GM12892 (cell line): ENCODE measurements at regions not wholly inside any gene's neighbourhood (a gene's known extent, or its start where the extent isn't known, plus 50 kb on each side); places are given as distances from the start of the nearest gene placed in this dataset.

Source experiments
- DNase-seq: peaks from one replicate; pipeline ENCODE4 v3.0.0; 2011; ENCODE audit not compliant: insufficient read length
- FAIRE-seq: peaks from 2 replicates; lab custom pipeline; 2011; peaks lifted over from hg19 to GRCh38; lab: Jason Lieb, UNC
- POLR2A ChIP-seq: IDR thresholded peaks from 2 replicates; pipeline ENCODE4 v1.6.1; 2011; ENCODE audit warnings: low read depth, low read length, control low read depth
- POLR2AphosphoS5 ChIP-seq: IDR thresholded peaks from 2 replicates; pipeline ENCODE4 v1.6.1; 2011; ENCODE audit warnings: low read depth, low read length, control low read depth
- TAF1 ChIP-seq: IDR thresholded peaks from 2 replicates; pipeline ENCODE4 v1.6.1; 2011; ENCODE audit warnings: low read depth, mild to moderate bottlenecking, control low read depth, low read length, borderline replicate concordance

DNA sequence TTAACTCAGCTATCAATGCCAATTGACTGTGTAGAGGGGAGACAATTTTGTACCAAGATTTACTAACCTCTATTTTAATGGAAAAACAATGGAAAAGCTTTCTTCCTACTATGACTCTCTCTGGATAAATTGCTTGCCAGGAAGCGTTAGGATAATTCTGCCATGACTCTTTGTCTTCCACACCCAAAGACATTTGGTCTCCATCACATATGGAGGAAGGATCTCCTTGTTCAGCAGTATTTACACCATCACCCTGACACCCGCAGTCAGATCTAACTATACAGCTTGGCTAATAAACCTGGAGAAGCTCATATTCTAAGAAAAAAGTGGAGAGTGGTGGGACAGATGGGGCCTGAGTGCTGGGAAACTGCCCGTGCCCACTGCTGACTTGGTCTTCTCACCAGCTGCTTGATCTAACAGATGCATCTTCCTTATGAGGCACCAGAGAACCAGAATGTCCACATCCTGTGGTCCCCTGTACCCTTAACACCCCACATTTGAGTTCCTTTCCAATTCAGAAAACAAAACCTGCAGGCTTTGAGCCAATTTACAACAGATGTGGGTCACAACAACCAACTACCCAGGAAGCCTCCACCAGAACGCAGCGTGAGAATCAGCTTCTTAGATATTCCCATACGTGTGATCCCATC is 154.0 kb downstream of the DAD1 start:
- FAIRE-seq (no peak), DNase-seq (no peak)
- TF ChIP-seq TAF1 (no peak), POLR2AphosphoS5 (no peak), POLR2A (no peak)

- FAIRE-seq, result no peak
- DNase-seq, result no peak
- TF ChIP-seq TAF1 (no peak), POLR2A (no peak), POLR2AphosphoS5 (no peak)
Measured at GRCh38 chr14:22434030-22434429, 155.0 kb downstream of the DAD1 start.

- FAIRE-seq (no peak), DNase-seq (no peak)
- TF ChIP-seq TAF1 (no peak), POLR2AphosphoS5 (no peak), POLR2A (no peak)
Measured at GRCh38 chr14:22433069-22433468, 156.0 kb downstream of the DAD1 start.

- DNase-seq, result no peak
- peak; percentile 46 for FAIRE-seq
- TF ChIP-seq TAF1 (no peak), POLR2A (no peak), POLR2AphosphoS5 (no peak)
Measured at GRCh38 chr14:22432348-22432976, 156.6 kb downstream of the DAD1 start.

GRCh38 chr14:22429546-22430294 is 159.3 kb downstream of the DAD1 start:
- no peak for FAIRE-seq
- TF ChIP-seq POLR2AphosphoS5, result no peak
- TF ChIP-seq TAF1, result no peak
- no peak for TF ChIP-seq POLR2A
- no peak for DNase-seq

DNA sequence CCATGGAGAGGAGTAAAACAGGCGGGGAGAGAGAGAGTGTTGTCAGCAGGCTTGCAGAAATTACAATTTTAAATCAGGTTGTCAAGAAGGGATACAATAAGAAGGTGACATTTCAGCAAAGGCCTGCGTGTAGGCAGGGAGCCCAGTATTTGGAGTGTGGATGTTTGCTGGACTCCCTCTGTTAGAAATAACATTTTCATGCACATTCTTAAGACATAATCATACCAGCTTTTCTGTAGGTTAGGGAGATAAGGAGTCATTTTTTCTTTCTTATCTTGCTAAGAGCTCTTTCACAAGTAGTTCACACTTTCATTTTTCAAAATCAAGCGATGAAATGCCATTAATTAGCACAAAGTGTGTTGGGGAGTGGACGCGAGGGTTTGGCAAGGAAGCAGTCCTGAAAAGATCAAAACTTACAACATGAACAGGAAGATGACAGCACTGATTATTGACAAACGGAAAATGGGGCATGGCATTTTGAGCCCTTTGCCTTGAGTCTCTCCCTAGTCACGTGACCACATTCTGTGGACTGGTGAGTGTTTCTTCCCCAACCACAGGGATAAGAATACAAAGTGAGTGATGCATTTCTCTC is 160.2 kb downstream of the DAD1 start:
- no peak for DNase-seq
- no peak for FAIRE-seq
- TF ChIP-seq TAF1, result no peak

DNA sequence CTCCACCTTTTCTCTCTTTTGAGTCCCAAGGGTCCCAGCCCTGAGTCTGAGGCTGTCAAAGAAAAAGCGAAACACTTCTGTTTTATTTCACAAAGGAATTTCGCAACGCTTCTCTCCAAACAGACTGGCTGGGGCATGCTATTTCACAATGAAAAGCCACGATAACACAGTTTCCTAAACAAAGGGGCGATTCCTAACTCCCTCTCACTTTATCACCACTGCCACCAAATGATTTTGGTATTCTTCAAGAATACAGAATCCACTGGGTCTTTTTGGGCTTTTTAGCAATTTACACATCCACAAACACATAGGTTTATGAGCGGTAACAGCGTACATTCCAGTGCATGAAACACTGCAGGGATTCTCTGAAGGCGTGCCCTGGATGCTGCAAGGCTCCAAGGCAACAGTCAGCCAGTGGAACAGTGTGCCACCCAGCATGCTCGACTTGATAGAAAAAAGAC is 161.2 kb downstream of the DAD1 start:
- no peak for FAIRE-seq
- TF ChIP-seq TAF1 (no peak), POLR2AphosphoS5 (no peak), POLR2A (no peak)
- no peak for DNase-seq

GRCh38 chr14:22426711-22427110 is 162.3 kb downstream of the DAD1 start:
- no peak for TF ChIP-seq POLR2AphosphoS5
- TF ChIP-seq TAF1, result no peak
- FAIRE-seq (no peak), DNase-seq (no peak)

DNA sequence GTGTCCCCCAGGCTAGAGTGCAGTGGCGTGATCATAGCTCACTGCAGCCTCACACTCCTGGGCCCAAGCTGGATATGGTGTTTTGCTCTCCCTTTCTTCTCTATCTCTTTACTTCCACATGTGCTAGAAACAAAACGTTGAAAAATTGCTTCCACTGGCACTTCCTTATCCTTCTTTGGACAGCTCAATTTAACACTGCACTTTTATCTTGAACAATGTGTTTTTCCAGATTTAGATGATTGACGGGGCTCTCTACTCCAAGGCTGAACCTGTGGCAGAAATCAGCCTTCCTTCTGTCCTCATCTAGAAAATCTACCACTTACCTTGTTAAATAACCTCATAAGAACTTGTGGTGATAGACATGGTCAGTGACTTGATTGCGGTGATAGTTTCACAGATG is 165.1 kb downstream of the DAD1 start:
- TF ChIP-seq TAF1, result no peak
- no peak for TF ChIP-seq POLR2AphosphoS5
- TF ChIP-seq POLR2A, result no peak
- FAIRE-seq, result no peak
- DNase-seq, result no peak

- TF ChIP-seq POLR2AphosphoS5 (no peak), TAF1 (no peak), POLR2A (no peak)
- FAIRE-seq (no peak), DNase-seq (no peak)
Measured at GRCh38 chr14:22422238-22422637, 166.8 kb downstream of the DAD1 start.

GRCh38 chr14:22420598-22421186 is 168.3 kb downstream of the DAD1 start:
- TF ChIP-seq POLR2A (no peak), TAF1 (no peak), POLR2AphosphoS5 (no peak)
- DNase-seq, result no peak
- no peak for FAIRE-seq

DNA sequence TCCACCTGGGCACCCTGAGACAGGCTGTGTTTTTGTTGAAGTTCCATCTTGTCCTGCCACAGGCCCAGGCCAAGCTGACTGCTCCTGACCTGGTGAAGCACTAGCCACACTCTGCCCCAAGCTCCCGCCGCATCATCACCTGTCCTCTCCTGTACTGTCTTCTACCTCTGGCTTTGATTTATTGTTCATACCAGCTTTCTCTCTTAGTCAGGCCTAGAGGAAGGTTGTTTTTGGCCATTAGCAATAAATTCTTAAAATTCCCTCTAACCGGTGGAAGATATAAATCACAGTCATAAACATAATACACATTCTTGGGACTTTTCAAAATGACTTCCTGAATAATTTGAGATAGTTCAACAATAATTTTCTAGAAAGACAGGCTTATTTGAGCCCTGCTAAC is 169.4 kb downstream of the DAD1 start:
- FAIRE-seq (no peak), DNase-seq (no peak)
- no peak for TF ChIP-seq POLR2AphosphoS5
- TF ChIP-seq POLR2A, result no peak
- no peak for TF ChIP-seq TAF1
